ENCODE measurements at regions not wholly inside any gene's neighbourhood (a gene's known extent, or its start where the extent isn't known, plus 50 kb on each side); places are given as distances from the start of the nearest gene placed in this dataset.

GRCh38 chr11:45428541-45429230 lies 142.5 kb upstream of the SYT13 start:
- no peak for TF ChIP-seq CTCF (IDR thresholded peaks at IDR 0.05; ENCODE audit: poor library complexity, severe bottlenecking)
- H3K27me3 ChIP-seq (ENCODE audit: insufficient read depth, poor library complexity, severe bottlenecking), result peaks cover 12% of the 10 kb centered on the region
- DNase-seq (ENCODE audit: low spot score) (no peak), ATAC-seq (ENCODE audit: low read depth) (no peak)
- H3K9me3 ChIP-seq (ENCODE audit: severe bottlenecking), result no peaks in the 10 kb centered on the region
- no peaks in the 10 kb centered on the region for H3K4me1 ChIP-seq (ENCODE audit: insufficient read depth, poor library complexity, severe bottlenecking)
- H3K36me3 ChIP-seq (ENCODE audit: low read depth), result no peaks in the 10 kb centered on the region
- H3K27ac ChIP-seq (ENCODE audit: poor library complexity, severe bottlenecking), result no peak overlapping the region
- H3K4me3 ChIP-seq (ENCODE audit: severe bottlenecking), result no peak overlapping the region

- no peak overlapping the region for H3K27ac ChIP-seq (ENCODE audit: poor library complexity, severe bottlenecking)
- no peaks in the 10 kb centered on the region for H3K36me3 ChIP-seq (ENCODE audit: low read depth)
- H3K4me3 ChIP-seq (ENCODE audit: severe bottlenecking), result no peak overlapping the region
- no peak for TF ChIP-seq CTCF (IDR thresholded peaks at IDR 0.05; ENCODE audit: poor library complexity, severe bottlenecking)
- H3K9me3 ChIP-seq (ENCODE audit: severe bottlenecking), result no peaks in the 10 kb centered on the region
- DNase-seq (ENCODE audit: low spot score) (no peak), ATAC-seq (ENCODE audit: low read depth) (no peak)
- H3K27me3 ChIP-seq (ENCODE audit: insufficient read depth, poor library complexity, severe bottlenecking), result peaks cover 12% of the 10 kb centered on the region
- no peaks in the 10 kb centered on the region for H3K4me1 ChIP-seq (ENCODE audit: insufficient read depth, poor library complexity, severe bottlenecking)
These were observed 142.0 kb upstream of the SYT13 start for GRCh38 chr11:45428116-45428515.

DNA sequence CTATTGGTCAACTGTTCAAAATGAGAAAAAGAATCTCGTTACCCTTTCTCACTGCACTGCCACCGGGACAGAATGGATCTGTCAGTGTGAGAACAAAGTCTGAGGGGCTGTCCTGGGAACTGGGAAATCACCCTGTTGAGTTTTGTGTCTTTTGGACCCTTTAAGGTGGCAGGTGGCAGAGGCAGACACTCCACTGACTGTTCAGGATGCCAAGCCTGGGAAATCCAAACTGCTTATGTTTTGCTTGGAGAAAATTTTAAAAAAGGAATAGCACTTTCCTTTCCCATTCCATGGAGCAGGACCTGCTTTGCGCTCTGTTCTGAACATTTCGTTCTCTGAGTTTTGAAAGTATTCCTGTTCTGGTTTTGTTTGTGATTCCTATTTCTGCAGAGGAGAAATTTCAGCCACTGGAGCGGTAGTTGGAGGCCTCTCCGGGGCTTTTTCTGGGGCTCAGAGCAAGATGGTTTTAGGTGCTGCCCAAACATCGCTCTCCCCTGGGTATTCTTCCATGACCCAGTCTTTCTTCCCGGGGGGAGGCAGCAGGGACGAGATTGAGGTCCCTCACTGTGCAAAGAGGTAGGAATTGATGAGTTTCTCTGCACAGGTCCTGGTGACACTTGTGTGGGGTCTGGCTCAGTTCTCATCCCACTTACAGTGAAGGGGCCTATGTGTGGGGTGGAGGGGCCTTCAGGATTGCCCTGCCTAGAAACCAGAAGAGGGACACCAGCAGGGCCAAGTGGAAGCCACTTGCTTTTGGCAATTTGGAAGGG lies 138.5 kb upstream of the SYT13 start:
- H3K36me3 ChIP-seq (ENCODE audit: low read depth), result no peaks in the 10 kb centered on the region
- DNase-seq (ENCODE audit: low spot score) (no peak), ATAC-seq (ENCODE audit: low read depth) (no peak)
- H3K9me3 ChIP-seq (ENCODE audit: severe bottlenecking), result no peaks in the 10 kb centered on the region
- H3K27ac ChIP-seq (ENCODE audit: poor library complexity, severe bottlenecking), result no peak overlapping the region
- H3K27me3 ChIP-seq (ENCODE audit: insufficient read depth, poor library complexity, severe bottlenecking), result peaks cover 12% of the 10 kb centered on the region
- H3K4me3 ChIP-seq (ENCODE audit: severe bottlenecking), result no peak overlapping the region
- TF ChIP-seq CTCF (IDR thresholded peaks at IDR 0.05; ENCODE audit: poor library complexity, severe bottlenecking), result no peak
- no peaks in the 10 kb centered on the region for H3K4me1 ChIP-seq (ENCODE audit: insufficient read depth, poor library complexity, severe bottlenecking)

DNA sequence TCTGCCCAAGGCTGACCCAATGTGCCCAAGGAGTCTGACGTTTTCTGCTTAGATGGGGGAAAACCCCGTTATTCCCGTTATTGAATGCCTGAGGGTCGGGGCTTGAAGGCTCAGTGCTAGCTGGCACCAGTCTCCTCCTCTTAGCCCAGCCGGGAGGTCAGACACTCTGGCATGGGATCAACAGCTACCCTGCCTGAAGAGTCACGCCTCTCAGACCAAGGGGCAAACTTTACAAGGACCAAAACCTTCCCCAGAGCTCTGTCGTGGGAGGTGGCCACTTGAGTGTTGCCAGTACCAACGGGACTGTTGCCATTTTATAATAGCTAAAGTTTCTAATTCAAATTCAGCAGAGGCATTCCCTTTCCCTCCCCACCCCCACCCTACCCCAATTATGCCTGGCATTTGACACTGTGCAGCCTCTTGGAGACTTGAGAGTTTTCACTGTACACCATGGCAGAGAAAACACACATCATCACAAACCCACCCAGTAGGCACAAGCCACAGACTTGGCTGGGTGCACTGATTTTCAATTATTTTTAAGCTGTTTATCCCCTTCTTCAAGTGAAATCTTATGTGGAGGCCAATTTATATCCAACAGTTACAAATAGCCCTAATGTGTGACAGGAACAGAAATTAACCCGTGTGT lies 137.5 kb upstream of the SYT13 start:
- Histone ChIP-seq H3K36me3 (ENCODE audit: low read depth) (no peaks in the 10 kb centered on the region), H3K4me1 (ENCODE audit: insufficient read depth, poor library complexity, severe bottlenecking) (no peaks in the 10 kb centered on the region), H3K4me3 (ENCODE audit: severe bottlenecking) (no peak overlapping the region), H3K9me3 (ENCODE audit: severe bottlenecking) (no peaks in the 10 kb centered on the region), H3K27me3 (ENCODE audit: insufficient read depth, poor library complexity, severe bottlenecking) (peaks cover 5% of the 10 kb centered on the region), H3K27ac (ENCODE audit: poor library complexity, severe bottlenecking) (no peak overlapping the region)
- DNase-seq (ENCODE audit: low spot score), result no peak
- ATAC-seq (ENCODE audit: low read depth), result no peak
- no peak for TF ChIP-seq CTCF (IDR thresholded peaks at IDR 0.05; ENCODE audit: poor library complexity, severe bottlenecking)

All from RWPE2 (cell line).